ENCODE measurements at regions not wholly inside any gene's neighbourhood (a gene's known extent, or its start where the extent isn't known, plus 50 kb on each side); places are given as distances from the start of the nearest gene placed in this dataset.

- TF ChIP-seq CTCF (IDR thresholded peaks at IDR 0.05; ENCODE audit: low read depth, low read length, missing input control) (no peak), RAD21 (IDR thresholded peaks at IDR 0.05) (no peak), YY1 (IDR thresholded peaks at IDR 0.05) (no peak), TAF1 (conservative IDR thresholded peaks at IDR 0.05) (no peak), GABPA (IDR thresholded peaks at IDR 0.05 in 1 of 2, conservative IDR thresholded peaks at IDR 0.05 in 1 of 2) (no peak), ZBTB33 (IDR thresholded peaks at IDR 0.05) (no peak), MAX (IDR thresholded peaks at IDR 0.05) (no peak), ATF3 (IDR thresholded peaks at IDR 0.05) (no peak), JUND (IDR thresholded peaks at IDR 0.05) (no peak), REST (IDR thresholded peaks at IDR 0.05) (no peak), FOXA1 (IDR thresholded peaks at IDR 0.05) (no peak)
These were observed 178.3 kb downstream of the CNTN3 start for GRCh38 chr3:74436184-74436583.
